ENCODE measurements at regions not wholly inside any gene's neighbourhood (a gene's known extent, or its start where the extent isn't known, plus 50 kb on each side); places are given as distances from the start of the nearest gene placed in this dataset.
"Not testable (repeated sequence)": the region's sequence is repeated elsewhere in the genome, so short reads cannot be mapped to it uniquely, and the experiment has no call there.

GRCh38 chr2:129518937-129519336 is 460.5 kb upstream of the RAB6C start:
- DNase-seq (ENCODE audit: low read depth in 1 of 2, low spot score in 1 of 2): no peak

- DNase-seq (ENCODE audit: low read depth in 1 of 2, low spot score in 1 of 2): not testable (repeated sequence)
Measured at GRCh38 chr2:129532158-129532557, 447.3 kb upstream of the RAB6C start.

- DNase-seq (ENCODE audit: low read depth in 1 of 2, low spot score in 1 of 2): no peak
Measured at GRCh38 chr2:129548880-129549279, 430.6 kb upstream of the RAB6C start.

GRCh38 chr2:129550536-129550935 is 428.9 kb upstream of the RAB6C start:
- DNase-seq (ENCODE audit: low read depth in 1 of 2, low spot score in 1 of 2): no peak

GRCh38 chr2:129554373-129554772 is 425.1 kb upstream of the RAB6C start:
- DNase-seq (ENCODE audit: low read depth in 1 of 2, low spot score in 1 of 2): no peak

DNA sequence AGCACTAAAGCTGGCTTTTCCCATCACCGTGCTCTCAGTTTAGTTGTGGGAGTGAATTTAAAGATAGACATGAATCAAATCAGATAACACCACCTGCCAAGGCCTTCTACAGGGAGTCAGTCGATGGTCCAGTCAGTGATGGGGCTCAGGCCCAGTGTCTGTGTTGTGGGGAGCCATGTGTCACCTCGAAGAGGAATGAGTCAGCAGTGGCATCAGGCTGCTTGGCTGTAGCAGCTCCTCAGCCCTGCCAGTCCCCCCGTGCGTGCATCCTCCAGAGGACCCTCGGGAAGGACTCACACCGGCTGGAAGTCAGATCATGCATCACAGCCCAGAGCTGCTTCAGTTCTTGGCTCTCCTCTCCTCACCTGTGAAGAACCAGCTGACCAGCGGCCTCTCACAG is 420.4 kb upstream of the RAB6C start:
- no peak for DNase-seq (ENCODE audit: low read depth in 1 of 2, low spot score in 1 of 2)

DNA sequence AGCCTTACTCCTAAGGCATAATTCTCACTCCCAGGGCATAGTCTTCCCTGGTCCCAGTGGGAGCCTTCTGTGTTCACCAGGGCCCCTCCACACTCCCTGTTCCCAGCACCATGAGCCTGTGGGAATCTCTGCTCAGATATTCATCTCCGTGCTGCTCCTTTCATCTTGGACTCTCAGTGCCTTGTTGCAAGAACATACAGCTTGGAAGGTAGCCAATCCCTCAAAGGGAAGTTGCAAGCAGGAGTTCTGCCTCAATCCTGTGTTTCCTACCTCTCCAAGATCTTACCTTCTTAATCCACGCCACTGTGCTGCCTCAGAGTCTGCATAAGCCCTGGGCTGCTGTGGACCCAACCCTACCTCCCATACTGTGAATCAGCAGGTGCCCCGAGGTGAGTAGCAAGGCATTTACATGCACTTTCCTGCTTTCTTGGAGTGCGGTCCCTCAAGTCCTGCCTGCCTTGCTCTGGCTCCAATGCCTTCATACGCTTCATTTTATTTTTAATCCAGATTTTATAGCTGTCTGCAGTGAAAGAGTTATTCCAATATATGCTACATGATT is 413.8 kb upstream of the RAB6C start:
- no peak for DNase-seq (ENCODE audit: low read depth in 1 of 2, low spot score in 1 of 2)

DNA sequence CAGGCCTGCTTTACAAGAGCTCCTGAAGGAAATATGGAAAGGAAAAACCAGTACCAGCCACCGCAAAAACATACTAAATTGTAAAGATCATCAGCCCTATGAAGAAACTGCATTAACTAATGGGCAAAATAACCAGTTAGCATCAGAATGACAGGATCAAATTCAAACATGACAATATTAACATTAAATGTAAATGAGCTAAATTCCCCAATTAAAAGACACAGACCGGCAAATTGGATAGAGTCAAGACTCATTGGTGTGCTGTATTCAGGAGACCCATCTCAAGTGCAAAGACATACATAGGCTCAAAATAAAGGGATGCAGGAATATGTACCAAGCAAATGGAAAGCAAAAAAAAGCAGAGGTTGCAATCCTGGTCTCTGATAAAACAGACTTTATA is 408.7 kb upstream of the RAB6C start:
- not testable (repeated sequence) for DNase-seq (ENCODE audit: low read depth in 1 of 2, low spot score in 1 of 2)

- no peak for DNase-seq (ENCODE audit: low read depth in 1 of 2, low spot score in 1 of 2)
Measured at GRCh38 chr2:129575431-129575830, 404.0 kb upstream of the RAB6C start.

GRCh38 chr2:129575880-129576279 is 403.6 kb upstream of the RAB6C start:
- DNase-seq (ENCODE audit: low read depth in 1 of 2, low spot score in 1 of 2): no peak

DNA sequence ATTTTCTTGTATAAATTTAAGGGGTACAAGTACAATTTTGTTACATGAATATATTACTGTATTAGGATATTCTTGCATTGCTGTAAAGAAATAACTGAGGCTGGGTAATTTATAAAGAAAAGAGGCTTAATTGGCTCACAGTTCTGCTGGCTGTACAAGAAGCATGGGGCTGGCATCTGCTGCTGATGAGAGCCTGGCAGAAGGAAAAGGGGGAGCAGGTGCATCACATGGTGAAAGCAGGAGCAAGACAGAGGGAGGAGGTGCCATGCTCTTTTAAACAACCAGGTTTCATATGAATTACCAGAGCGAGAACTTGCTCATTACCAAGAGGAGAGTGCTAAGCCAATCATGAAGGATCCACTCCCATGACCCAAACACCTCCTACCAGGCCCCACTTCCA is 399.5 kb upstream of the RAB6C start:
- DNase-seq (ENCODE audit: low read depth in 1 of 2, low spot score in 1 of 2): no peak

DNA sequence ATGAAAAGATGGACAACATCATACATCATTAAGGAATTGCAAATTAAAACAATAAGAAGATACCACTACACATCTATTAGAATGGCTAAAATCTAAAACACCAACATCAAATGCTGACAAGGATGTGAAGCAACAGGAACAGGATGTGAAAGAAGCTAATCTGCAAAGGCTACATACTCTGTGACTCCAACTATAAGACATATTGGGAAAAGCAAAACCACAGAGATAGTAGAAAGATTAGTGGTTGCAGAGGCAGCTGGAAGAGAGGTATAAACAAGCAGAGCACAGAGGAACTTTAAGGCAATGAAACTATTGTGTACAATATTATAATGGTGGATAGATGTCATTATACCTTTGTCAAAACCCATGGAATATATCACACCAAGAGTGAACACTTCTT is 393.7 kb upstream of the RAB6C start:
- DNase-seq (ENCODE audit: low read depth in 1 of 2, low spot score in 1 of 2): no peak

DNA sequence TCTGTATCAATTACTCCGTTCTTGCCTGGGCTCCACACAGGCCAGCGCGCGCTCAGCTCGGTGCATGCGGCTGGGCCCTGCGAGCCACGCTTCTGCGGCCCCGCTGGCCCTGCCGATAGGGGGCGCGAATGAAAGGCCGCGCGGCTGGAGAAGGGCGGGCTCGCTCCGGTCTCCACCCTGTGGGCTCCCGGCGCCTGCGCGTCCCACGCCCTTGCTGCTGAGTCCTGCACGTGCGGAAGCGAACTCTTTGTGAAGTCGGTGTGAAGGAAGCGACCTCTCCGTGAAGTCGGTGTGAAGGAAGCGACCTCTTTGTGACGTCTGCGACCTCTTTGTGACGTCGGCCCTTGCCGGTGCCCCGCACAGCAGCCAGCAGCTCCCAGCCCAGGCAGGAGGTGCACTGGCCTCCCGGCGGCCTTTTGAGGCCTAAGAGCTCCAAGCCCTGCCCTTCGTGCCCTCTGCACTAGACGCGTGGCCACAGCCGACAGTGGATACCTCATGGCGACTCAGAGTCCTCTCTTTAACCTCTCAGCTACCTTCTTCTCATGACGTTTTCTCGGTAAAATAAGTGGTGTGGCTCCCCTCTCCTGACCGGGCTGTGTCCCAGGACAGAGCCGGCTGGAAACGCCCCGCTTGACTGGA is 391.9 kb upstream of the RAB6C start:
- no peak for DNase-seq (ENCODE audit: low read depth in 1 of 2, low spot score in 1 of 2)

- no peak for DNase-seq (ENCODE audit: low read depth in 1 of 2, low spot score in 1 of 2)
Measured at GRCh38 chr2:129604560-129604959, 374.9 kb upstream of the RAB6C start.

- DNase-seq (ENCODE audit: low read depth in 1 of 2, low spot score in 1 of 2): no peak
Measured at GRCh38 chr2:129605646-129606045, 373.8 kb upstream of the RAB6C start.

DNA sequence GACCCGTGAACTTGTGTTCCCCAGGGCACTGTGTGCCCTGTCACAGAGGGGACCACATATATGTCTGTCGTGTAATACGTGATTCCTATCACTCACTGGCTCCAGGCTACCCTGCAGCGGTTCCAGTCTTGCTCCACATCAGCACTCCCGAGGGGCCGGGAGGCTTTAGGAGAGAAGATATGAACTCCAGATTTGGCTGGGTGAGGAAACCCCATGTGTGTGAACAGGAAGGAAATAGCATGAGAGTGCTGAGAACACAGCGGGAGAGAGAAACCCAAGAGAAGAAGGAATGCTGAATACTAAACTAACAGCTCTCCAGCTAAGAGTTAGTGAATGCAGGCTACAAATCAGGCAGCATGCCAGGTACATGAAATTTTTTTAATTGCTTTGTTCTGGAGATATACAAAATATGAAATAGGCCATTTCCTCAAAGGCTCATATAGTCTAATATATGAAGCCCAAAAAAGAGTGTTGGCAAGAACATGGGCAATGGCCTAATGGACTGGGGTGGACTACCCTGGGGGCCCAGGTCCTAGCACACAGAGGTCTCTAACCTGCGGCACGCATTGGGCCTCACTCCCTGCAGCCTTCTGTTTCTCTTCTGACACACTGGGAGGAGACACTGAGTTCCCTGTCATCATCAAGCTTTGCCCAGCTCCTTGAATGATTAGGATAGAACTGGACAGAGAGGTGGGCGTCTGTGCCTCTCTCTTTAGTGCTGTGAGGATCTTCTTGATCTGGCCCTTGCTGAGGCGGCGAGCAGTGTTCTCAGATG is 372.8 kb upstream of the RAB6C start:
- DNase-seq (ENCODE audit: low read depth in 1 of 2, low spot score in 1 of 2): no peak

- no peak for DNase-seq (ENCODE audit: low read depth in 1 of 2, low spot score in 1 of 2)
Measured at GRCh38 chr2:129609224-129609623, 370.2 kb upstream of the RAB6C start.

DNA sequence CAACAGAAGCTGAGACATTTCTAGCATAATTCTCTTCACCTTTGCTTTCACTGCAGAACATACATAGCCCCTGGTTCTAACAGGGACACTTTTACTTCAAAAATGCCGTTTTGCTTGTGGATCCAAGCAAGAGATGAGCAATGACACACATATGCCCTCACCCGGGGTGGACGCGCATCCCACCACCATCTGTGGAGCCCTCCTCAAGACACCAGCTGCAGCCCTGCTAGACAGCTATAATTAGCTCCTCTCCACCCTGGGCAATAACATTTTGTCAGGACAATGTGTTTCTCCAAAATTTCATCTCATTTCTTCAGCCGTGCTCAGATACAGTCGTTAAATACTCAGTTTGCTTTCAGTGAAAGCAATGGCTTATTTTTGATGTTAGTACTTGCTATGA is 368.7 kb upstream of the RAB6C start:
- no peak for DNase-seq (ENCODE audit: low read depth in 1 of 2, low spot score in 1 of 2)

DNA sequence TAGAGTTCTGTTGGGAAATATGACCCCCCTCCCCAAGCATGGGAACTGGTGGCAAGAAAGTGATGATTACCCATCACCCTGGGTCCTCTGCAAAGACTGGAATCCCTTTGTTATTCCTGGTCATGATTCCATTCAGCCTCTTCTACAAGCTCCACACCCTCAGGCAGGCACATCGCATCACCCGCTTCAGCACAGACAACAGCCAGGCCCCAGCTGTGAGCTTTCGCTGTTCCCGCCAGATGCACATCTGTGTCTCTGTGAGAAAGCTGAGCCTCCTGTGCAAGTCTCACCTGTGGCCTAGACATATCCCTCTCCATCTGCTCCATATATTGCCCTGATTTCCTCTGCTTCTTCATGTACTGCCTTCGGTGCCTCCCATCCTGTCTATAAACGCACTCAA is 368.0 kb upstream of the RAB6C start:
- DNase-seq (ENCODE audit: low read depth in 1 of 2, low spot score in 1 of 2): no peak

DNA sequence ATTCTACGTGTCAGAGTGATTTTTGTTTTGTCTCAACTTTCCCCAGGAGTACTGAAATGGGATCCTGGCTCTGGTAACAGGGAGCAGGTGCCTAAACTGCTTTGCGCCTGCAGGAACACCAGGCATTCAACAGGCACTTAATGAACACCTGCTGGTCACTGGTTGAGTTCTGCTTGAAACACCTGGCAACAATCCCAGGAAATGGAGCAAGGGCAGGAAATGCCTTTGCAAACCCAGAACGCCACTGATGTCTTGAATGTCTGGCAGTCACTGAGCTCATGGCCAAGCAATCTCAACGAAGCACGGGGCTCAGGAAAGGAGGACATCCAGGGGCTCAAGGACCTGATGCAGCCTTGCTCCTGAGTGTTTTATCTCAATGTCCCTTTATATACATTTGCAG is 360.0 kb upstream of the RAB6C start:
- DNase-seq (ENCODE audit: low read depth in 1 of 2, low spot score in 1 of 2): no peak

DNA sequence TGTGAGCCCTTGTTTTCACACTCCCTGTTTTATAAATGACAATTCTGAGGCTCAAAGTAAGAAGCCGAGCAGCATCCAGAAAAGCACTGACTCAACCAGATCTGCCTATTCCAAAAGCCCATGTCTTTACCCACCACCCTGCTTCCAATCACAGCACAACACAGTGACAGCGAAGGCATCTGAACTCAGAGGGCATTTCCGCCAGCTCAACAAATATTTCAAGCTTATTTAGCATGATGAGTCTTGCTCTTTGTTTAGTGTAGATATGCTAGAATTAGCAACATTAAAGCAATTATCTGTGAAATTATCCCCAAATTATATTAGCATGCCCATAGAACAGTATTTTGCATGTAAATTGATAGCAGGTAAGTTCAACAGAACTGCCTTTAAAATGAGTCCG is 359.1 kb upstream of the RAB6C start:
- DNase-seq (ENCODE audit: low read depth in 1 of 2, low spot score in 1 of 2): no peak

DNA sequence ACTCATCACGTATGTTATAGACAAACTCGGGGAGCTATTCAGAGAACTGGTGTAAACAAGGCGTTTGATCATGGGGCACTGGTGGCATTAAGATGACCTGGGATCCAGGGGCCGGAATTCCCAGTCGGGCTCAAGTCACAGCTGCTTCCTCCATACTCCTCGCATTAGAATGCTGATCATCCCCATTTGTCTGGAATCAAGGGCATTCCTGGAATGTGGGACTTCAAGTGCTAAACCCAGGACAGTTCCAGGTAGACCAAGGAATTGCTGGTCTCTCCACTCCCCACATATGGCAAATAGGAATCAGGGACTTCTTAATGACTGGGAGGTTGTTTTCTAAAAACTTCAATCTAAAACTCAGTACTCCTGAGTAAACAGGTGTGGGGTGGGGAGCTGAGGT is 355.7 kb upstream of the RAB6C start:
- no peak for DNase-seq (ENCODE audit: low read depth in 1 of 2, low spot score in 1 of 2)

- no peak for DNase-seq (ENCODE audit: low read depth in 1 of 2, low spot score in 1 of 2)
Measured at GRCh38 chr2:129627437-129627836, 352.0 kb upstream of the RAB6C start.
